LHCN-M2 (cell line): ENCODE measurements at regions not wholly inside any gene's neighbourhood (a gene's known extent, or its start where the extent isn't known, plus 50 kb on each side); places are given as distances from the start of the nearest gene placed in this dataset.

Source experiments
- DNase-seq: peaks from one replicate; pipeline ENCODE4 v3.0.0-alpha.2; 2012; ENCODE audit warnings: low read depth

DNA sequence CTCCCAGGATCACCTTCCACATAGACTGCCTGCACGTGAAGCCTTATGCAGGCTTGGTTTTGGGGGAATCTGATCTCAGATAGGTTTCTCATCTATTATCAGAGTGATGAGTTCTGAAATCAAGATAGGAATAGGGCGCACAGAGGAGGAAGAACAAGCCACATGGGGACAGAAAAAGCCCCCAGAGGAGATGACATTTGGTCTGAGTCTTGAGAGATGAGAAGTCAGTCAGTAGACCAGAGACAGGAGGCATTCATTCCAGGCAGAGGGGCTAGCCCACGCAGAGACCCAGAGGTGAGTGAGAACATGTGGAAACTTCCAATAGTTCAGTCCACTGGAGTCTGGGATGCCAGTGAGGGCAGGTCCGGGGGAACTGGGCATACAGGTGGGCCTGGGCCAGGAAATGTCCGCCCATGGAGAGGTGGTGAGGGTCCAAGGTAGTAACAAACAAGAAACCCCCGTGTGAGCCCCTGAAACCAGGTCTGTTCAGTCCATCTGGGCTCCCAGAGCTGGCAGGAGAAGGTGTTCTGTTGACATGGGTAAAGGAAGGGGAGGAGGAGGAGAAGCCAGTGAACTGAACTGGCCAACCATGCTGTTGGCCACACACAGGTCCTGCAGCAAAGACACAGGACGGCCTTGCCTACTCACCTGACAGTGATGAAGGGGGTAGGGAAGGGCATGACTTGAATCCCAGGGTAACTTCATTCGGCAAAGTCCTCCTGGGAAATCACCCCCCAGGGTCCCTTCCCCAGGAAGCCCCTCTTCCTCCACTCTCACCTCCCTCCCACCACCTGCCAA is 69.3 kb upstream of the SMNDC1 start:
- DNase-seq, result no peak

DNA sequence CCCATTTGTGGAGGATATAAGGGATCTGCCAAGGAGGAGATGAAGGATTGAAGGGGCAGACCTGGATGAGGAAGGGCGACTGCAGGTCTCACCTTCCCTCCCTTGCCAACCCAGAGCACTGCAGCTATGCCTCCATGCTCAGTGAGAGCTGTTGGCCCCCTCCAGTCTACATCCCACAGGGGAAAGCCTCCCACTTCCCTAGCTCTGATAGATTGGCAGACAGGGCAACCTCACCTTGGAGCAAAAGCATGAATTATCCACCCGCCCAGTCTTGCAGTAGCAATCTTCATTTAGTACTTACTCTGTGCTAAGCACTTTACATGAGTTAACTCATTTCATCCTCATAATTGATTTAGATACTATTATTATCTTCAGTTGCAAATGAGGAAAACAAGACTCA is 70.4 kb upstream of the SMNDC1 start:
- DNase-seq, result no peak

GRCh38 chr10:110376021-110376766 is 71.5 kb upstream of the SMNDC1 start:
- DNase-seq, result peak; percentile 83

- no peak for DNase-seq
These were observed 72.0 kb upstream of the SMNDC1 start for GRCh38 chr10:110376767-110377160.

GRCh38 chr10:110378006-110378405 is 73.3 kb upstream of the SMNDC1 start:
- DNase-seq, result no peak

DNA sequence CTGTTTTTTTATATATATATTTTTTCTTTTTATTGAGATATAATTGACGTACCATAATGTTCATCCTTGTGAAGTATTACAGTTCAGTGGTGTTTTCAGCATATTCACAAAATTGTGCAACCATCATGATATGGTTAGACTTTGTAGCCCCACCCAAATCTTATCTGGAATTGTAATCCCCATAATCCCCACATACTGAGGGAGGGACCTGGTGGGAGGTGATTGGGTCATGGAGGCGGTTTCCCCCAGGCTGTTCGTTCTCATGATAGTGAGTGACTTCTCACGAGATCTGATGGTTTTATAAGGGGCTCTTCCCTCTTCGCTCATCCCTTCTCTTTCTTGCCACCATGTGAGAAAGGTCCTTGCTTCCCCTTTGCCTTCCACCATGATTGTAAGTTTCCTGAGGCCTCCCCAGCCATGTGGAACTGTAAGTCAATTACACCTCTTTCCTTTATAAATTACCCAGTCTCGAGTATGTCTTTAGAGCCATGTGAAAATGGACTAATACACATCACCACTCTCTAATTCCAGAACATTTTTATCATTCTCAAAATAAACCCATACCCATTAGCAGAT is 73.9 kb upstream of the SMNDC1 start:
- DNase-seq, result no peak

- DNase-seq, result no peak
These were observed 75.1 kb upstream of the SMNDC1 start for GRCh38 chr10:110379831-110380230.

GRCh38 chr10:110380293-110380692 is 75.6 kb upstream of the SMNDC1 start:
- no peak for DNase-seq

- DNase-seq, result no peak
These were observed 78.0 kb upstream of the SMNDC1 start for GRCh38 chr10:110382695-110383094.

- no peak for DNase-seq
These were observed 82.9 kb upstream of the SMNDC1 start for GRCh38 chr10:110387617-110387982.

DNA sequence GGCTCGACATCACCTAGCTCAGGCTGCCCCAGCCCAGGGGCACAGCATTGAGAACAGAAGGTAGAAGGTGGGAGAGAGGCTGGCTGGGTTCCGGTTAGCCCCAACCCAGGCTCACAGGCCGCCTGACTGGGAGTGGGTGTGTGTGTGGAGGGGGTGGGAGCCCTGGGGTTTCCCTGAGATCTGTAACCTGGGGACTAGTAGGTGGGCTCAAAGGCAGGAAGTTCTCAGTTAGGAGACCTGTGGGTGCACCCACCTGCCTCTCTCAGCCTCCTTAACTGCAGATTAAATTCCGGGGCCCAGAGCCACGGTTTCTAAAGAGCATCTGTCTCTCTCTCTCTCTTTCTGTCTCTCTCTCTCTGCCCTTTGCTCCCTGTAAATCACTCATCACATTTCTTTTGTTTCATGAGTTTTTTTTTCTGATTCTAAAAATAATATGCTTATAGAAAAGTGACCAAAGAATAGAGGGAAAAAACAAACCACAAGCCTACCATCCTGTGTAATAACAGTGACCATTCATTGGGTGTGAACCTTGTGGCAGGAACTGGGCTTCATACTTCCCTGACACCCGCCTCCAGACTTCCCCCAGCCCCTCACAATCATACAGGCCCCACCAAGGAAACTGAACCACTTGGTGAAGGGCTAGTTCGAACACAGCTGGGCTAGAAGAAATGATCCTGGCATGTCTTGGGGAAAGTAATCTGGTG is 83.4 kb upstream of the SMNDC1 start:
- peak; percentile 89 for DNase-seq

GRCh38 chr10:110388687-110389052 is 84.0 kb upstream of the SMNDC1 start:
- no peak for DNase-seq

DNA sequence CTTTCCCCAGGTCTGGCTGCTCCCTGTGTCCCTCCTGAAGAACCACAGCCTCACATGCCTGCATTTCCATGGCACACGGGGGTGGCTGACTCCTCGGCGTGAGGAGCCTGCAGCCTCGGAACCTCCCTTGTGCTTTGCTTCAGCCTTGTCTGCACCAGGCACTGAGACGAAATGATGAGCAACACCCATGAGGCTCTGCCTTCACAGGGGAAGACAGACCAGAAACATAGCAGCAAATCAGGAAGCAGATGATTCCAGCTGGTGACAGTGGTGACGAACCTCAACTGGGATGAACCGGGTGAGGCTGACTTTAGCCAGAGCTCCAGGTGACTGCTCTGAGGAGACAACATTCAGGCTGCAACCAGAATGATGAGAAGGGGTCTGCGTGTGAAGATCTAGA is 84.5 kb upstream of the SMNDC1 start:
- DNase-seq, result no peak

DNA sequence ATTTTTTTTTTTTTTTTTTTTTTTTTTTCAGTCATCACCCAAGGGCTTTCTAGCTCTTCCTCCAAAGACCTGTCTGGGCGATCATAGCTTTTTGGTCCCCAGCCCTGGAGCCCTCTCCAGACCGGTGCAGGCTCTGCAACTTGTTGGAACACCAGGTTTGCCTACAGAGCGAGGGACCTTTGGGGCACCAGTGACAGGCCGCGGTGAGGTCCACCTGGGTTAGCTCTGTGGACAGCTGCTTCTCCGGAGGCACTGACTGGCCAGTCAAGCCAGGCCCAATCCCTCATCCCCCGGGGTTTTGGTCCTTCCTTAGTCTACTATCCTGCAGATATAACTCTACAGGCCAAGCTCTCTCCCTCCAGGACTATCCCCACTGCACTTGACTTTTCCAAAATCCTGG is 86.8 kb upstream of the SMNDC1 start:
- no peak for DNase-seq

DNA sequence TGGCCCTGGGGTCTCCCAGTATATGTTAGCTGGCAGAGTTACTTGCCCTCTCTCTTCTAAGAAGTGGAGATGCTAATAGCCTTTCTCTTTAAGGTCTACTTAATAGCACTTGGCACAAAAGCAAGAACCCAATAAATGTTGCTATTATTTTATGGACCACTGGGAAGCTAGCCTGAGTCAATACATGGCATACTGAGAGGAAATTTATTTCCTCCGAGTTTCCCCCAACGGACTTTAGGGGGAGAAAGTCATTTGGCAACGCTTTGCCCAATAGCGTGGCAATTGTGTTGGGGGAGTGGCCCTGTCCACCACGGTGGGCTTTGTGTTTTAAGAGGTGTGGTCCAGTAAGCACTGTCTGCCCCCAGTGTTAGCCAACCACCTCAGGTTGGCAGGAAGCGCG is 87.4 kb upstream of the SMNDC1 start:
- no peak for DNase-seq

GRCh38 chr10:110392868-110393740 is 88.4 kb upstream of the SMNDC1 start:
- peak; percentile 86 for DNase-seq

- no peak for DNase-seq
These were observed 89.1 kb upstream of the SMNDC1 start for GRCh38 chr10:110393866-110394265.

GRCh38 chr10:110394296-110394695 is 89.6 kb upstream of the SMNDC1 start:
- no peak for DNase-seq

DNA sequence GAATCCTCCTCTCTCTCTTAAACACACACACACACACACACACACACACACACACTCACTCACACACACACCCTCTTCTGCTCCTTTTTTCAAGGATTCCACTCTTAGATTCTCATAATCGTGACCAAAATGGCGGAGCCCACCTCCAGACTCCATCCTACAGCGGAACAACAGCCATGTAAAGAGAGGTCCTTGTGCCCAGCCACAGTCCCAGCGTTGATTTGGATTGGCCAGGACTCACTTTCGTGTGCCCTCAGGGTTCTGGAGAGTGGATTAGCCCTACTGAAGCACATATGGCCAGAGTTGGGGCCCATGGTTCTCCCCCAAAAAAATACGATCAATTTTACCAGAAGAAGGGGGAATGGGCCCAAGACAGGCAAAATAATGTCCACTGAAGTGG is 90.2 kb upstream of the SMNDC1 start:
- no peak for DNase-seq

- peak; percentile 89 for DNase-seq
These were observed 90.9 kb upstream of the SMNDC1 start for GRCh38 chr10:110395350-110396283.
